ENCODE measurements at regions not wholly inside any gene's neighbourhood (a gene's known extent, or its start where the extent isn't known, plus 50 kb on each side); places are given as distances from the start of the nearest gene placed in this dataset.

DNA sequence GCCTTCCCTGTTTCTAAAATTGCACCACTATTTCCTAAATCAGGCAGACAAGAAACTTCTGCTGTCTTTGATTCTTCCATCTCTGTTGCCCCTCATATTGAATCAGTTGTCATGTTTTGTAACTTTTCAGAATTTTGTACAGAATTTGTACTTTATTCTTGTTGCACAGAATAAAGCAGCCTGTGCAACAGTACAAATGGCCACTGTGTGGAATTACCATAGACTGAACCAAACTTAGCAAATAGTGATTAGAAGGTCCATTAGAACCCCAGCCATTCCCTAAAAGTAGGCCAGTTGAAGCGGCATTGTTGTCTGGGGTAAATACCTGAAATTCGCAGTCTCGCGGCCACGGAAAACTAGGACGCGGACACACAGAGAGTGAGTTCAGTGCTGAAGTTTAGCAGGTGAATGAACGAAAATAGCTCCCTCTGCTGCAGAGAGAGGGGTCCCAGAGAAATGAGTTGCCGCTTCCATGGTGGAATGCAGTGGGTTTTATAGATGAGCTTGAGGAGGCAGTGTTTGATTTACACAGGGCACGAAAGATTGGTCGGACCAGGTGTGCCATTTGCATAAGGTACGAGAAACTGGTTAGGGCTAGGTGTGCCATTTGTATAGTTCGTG lies 71.8 kb downstream of the C4orf33 start:
- H3K36me3 ChIP-seq (ENCODE audit: insufficient read depth, low read length), result no peaks in the 10 kb centered on the region

DNA sequence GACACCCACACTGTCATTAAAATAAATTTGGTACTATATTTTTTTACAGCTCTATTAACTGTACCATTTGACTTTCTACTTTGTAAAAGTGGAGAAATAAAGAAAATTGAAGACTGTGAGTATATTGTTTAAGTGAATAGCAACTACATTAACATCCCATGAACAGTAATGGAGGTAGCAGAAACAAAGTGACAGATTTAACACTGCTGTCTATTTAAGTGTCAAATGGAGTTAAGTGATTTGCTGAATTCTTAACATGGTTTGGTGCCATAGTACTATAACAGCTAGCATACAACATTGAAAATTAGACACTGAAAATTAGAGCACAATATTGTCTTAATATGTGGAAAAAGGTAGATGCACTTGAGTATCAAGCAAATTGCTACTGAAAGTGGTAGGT lies 76.2 kb downstream of the C4orf33 start:
- peaks cover 13% of the 10 kb centered on the region for H3K27me3 ChIP-seq (ENCODE audit: insufficient read depth, low read length)
- H3K4me3 ChIP-seq (ENCODE audit: low read depth, low read length), result no peak overlapping the region
- no peaks in the 10 kb centered on the region for H3K36me3 ChIP-seq (ENCODE audit: insufficient read depth, low read length)
- no peak overlapping the region for H2AFZ ChIP-seq (ENCODE audit: low read length, unreplicated experiment)
- no peaks in the 10 kb centered on the region for H3K4me1 ChIP-seq (ENCODE audit: control insufficient read depth, insufficient read depth, low read length, unreplicated experiment)
- H3K27ac ChIP-seq (ENCODE audit: low read depth, low read length), result no peak overlapping the region
- no peaks in the 10 kb centered on the region for H3K79me2 ChIP-seq (ENCODE audit: control insufficient read depth, insufficient read depth, low read length, unreplicated experiment)

More for the DNA sequence above, 71.8 kb downstream of the C4orf33 start:
- no peak overlapping the region for H3K27ac ChIP-seq (ENCODE audit: low read depth, low read length)
- peaks cover 26% of the 10 kb centered on the region for H3K27me3 ChIP-seq (ENCODE audit: insufficient read depth, low read length)
- H3K4me3 ChIP-seq (ENCODE audit: low read depth, low read length), result no peak overlapping the region
- H2AFZ ChIP-seq (ENCODE audit: low read length, unreplicated experiment), result no peak overlapping the region
- H3K79me2 ChIP-seq (ENCODE audit: control insufficient read depth, insufficient read depth, low read length, unreplicated experiment), result no peaks in the 10 kb centered on the region
- no peaks in the 10 kb centered on the region for H3K4me1 ChIP-seq (ENCODE audit: control insufficient read depth, insufficient read depth, low read length, unreplicated experiment)

DNA sequence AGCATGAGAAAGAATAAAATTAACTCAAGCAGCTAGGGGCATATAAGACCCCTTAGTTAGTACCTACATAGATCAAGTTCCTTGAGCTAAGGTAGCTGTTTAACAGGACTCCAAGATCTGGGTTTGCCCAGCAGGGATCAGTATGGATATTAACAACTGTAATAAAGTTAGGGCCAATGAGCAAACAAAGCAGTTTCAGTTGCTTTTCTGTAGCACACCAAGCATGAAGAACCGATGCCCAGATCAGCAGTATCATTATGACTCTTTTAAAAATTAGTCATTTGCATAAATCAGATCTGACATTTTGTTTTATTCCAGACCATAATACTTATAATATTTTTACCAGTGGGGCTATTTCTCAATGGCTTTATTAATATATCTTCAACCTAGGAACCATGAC lies 80.9 kb downstream of the C4orf33 start:
- Histone ChIP-seq H3K4me3 (ENCODE audit: low read depth, low read length) (no peak overlapping the region), H3K4me1 (ENCODE audit: control insufficient read depth, insufficient read depth, low read length, unreplicated experiment) (no peaks in the 10 kb centered on the region), H2AFZ (ENCODE audit: low read length, unreplicated experiment) (no peak overlapping the region), H3K79me2 (ENCODE audit: control insufficient read depth, insufficient read depth, low read length, unreplicated experiment) (no peaks in the 10 kb centered on the region), H3K27ac (ENCODE audit: low read depth, low read length) (no peak overlapping the region), H3K27me3 (ENCODE audit: insufficient read depth, low read length) (no peaks in the 10 kb centered on the region), H3K36me3 (ENCODE audit: insufficient read depth, low read length) (no peaks in the 10 kb centered on the region)

DNA sequence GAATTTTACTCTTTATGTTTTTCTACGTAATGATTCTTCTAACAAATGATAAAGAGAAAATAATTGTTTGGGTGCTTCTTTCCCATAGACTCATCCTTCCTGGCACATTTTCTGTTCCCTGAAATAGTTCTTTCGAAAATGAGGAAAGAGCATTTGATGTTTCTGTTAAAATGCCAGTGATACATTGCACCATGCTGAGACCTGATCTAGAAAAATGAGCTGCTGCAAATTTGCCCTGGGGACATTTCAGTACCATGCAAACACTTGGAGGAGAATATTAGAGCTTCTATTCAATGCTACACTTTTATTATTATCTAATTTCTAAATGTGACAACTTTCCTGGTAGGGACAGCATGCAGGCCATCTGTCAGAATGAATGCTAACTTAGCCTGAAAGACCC lies 83.3 kb downstream of the C4orf33 start:
- Histone ChIP-seq H3K79me2 (ENCODE audit: control insufficient read depth, insufficient read depth, low read length, unreplicated experiment) (no peaks in the 10 kb centered on the region), H3K36me3 (ENCODE audit: insufficient read depth, low read length) (no peaks in the 10 kb centered on the region)

DNA sequence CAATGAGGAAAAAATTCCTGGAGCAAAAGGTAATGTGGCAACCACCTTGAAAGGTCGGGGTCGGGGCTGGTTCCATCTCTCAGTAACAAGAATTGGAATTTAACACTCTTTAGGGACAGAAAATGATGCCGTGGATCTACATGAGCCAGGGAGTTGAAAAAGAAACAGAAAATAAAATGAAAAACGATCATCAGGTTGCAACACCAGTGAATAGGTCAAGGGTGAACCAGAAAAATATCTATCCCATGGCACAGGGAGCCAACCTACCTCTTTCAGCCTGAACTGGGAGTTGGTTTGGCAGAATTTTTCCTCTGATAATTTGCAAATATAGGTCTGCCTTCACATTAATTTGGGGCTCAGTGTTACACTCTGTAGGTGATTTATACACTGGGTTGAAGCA lies 93.7 kb downstream of the C4orf33 start:
- peak overlapping the region; percentile 80 for H2AFZ ChIP-seq (ENCODE audit: low read length, unreplicated experiment)
- H3K4me3 ChIP-seq (ENCODE audit: low read depth, low read length), result peak overlapping the region; percentile 14

More for the DNA sequence above, 83.3 kb downstream of the C4orf33 start:
- Histone ChIP-seq H3K27me3 (ENCODE audit: insufficient read depth, low read length) (no peaks in the 10 kb centered on the region), H3K4me3 (ENCODE audit: low read depth, low read length) (no peak overlapping the region), H2AFZ (ENCODE audit: low read length, unreplicated experiment) (no peak overlapping the region), H3K4me1 (ENCODE audit: control insufficient read depth, insufficient read depth, low read length, unreplicated experiment) (no peaks in the 10 kb centered on the region), H3K27ac (ENCODE audit: low read depth, low read length) (no peak overlapping the region)

DNA sequence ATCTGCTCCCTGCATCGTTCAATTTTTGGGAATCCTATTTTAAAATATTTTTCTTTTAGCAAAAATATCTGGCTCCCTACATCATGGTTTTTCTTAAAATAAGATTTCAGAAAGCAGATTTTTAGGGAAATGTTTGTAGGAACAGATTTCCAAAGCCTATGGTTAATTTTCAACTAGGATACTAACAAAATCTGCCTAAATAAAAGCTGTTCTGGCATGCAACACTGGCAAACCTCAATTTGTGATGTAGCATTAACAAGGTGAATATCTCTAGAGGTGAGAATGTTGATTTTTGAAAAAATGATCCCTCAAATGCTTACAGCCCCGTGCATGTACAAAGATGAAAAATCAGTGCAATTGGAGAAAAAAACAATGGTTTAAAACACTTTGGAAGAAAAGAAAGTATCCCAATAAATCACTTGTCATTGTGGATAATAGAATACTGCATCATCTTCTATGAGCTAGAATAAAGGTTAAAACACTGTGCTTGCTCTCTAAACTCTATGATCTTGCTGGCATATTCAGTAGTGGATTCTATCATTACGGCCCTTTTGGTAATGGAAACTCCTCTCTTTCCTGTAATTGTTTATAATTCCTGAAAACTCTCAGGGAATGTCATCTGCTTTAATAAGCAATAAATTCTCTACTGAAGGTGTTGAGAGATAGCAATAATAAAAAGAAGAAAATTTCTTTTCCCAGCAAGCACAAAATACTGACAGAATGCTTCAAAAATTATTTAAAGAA lies 97.6 kb downstream of the C4orf33 start:
- H2AFZ ChIP-seq (ENCODE audit: low read length, unreplicated experiment), result no peak overlapping the region
- H3K27me3 ChIP-seq (ENCODE audit: insufficient read depth, low read length), result no peaks in the 10 kb centered on the region
- no peaks in the 10 kb centered on the region for H3K79me2 ChIP-seq (ENCODE audit: control insufficient read depth, insufficient read depth, low read length, unreplicated experiment)
- no peaks in the 10 kb centered on the region for H3K36me3 ChIP-seq (ENCODE audit: insufficient read depth, low read length)
- no peak overlapping the region for H3K4me3 ChIP-seq (ENCODE audit: low read depth, low read length)
- no peak overlapping the region for H3K27ac ChIP-seq (ENCODE audit: low read depth, low read length)
- peaks cover 5% of the 10 kb centered on the region for H3K4me1 ChIP-seq (ENCODE audit: control insufficient read depth, insufficient read depth, low read length, unreplicated experiment)

More for the DNA sequence above, 93.7 kb downstream of the C4orf33 start:
- no peaks in the 10 kb centered on the region for H3K36me3 ChIP-seq (ENCODE audit: insufficient read depth, low read length)
- peaks cover 5% of the 10 kb centered on the region for H3K4me1 ChIP-seq (ENCODE audit: control insufficient read depth, insufficient read depth, low read length, unreplicated experiment)
- no peaks in the 10 kb centered on the region for H3K79me2 ChIP-seq (ENCODE audit: control insufficient read depth, insufficient read depth, low read length, unreplicated experiment)
- no peak overlapping the region for H3K27ac ChIP-seq (ENCODE audit: low read depth, low read length)
- no peaks in the 10 kb centered on the region for H3K27me3 ChIP-seq (ENCODE audit: insufficient read depth, low read length)

DNA sequence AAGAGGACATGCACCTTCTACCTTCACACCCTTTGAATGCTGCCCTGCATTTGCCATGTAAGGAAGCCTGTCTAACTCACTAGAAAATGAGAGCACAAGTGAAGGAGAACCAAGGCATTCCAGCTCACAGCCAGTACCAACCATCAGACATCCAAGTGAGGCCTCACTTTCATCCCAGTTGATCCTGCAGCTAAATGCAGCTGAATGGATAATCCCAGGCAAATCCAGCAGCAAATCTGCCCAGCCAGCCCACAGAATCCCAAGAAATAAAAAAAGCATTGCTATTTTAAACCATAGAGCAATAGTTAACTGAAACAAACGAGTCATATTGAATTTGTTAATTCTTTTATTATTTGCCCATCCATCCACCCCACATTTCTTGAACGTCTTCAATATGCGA lies 112.5 kb downstream of the C4orf33 start:
- no peak overlapping the region for H3K27ac ChIP-seq (ENCODE audit: low read depth, low read length)
- H3K79me2 ChIP-seq (ENCODE audit: control insufficient read depth, insufficient read depth, low read length, unreplicated experiment), result no peaks in the 10 kb centered on the region
- H3K4me1 ChIP-seq (ENCODE audit: control insufficient read depth, insufficient read depth, low read length, unreplicated experiment), result no peaks in the 10 kb centered on the region
- no peaks in the 10 kb centered on the region for H3K36me3 ChIP-seq (ENCODE audit: insufficient read depth, low read length)
- H3K27me3 ChIP-seq (ENCODE audit: insufficient read depth, low read length), result no peaks in the 10 kb centered on the region
- no peak overlapping the region for H2AFZ ChIP-seq (ENCODE audit: low read length, unreplicated experiment)
- H3K4me3 ChIP-seq (ENCODE audit: low read depth, low read length), result no peak overlapping the region

DNA sequence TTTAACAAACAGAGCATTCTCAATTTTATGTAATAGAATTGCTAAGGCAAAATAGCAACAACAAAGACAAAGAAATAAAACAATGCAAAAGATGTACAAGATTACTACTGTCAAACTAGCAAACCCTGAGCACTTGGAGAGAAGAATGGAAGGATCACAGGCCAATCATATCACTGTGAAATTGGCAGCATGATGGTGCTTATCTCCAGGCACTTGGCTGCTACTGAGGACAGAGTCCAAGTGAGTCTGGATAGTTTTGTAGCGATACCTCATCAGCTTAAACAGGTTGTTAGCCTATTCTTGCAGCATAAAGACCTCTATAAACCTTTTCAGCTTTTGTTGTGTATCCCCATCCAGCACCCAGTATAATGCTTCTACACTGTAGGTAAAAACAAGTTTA lies 117.7 kb downstream of the C4orf33 start:
- no peaks in the 10 kb centered on the region for H3K36me3 ChIP-seq (ENCODE audit: insufficient read depth, low read length)
- peaks cover 2% of the 10 kb centered on the region for H3K4me1 ChIP-seq (ENCODE audit: control insufficient read depth, insufficient read depth, low read length, unreplicated experiment)
- H2AFZ ChIP-seq (ENCODE audit: low read length, unreplicated experiment), result no peak overlapping the region
- H3K27ac ChIP-seq (ENCODE audit: low read depth, low read length), result no peak overlapping the region
- no peaks in the 10 kb centered on the region for H3K79me2 ChIP-seq (ENCODE audit: control insufficient read depth, insufficient read depth, low read length, unreplicated experiment)
- no peak overlapping the region for H3K4me3 ChIP-seq (ENCODE audit: low read depth, low read length)
- no peaks in the 10 kb centered on the region for H3K27me3 ChIP-seq (ENCODE audit: insufficient read depth, low read length)

DNA sequence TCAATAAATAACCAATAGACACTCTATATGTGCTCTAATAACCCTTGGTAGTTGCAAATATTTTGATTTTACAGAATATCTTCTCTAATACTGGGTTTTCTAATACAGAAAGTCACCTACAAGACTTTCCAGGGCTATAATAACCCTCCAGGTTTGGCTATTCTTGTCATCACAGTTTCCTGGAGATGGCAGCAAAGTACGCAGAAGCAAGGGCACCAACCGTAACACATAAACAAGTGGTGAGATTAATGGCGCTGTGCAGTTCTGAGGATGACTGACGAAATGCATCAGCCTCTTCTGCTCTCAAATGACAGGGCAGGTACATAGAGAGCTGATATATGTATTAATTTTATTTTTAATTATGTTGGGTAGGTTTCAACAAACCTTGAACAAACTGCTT lies 122.4 kb downstream of the C4orf33 start:
- Histone ChIP-seq H2AFZ (ENCODE audit: low read length, unreplicated experiment) (peak overlapping the region; percentile 74), H3K4me1 (ENCODE audit: control insufficient read depth, insufficient read depth, low read length, unreplicated experiment) (peaks cover 13% of the 10 kb centered on the region), H3K4me3 (ENCODE audit: low read depth, low read length) (no peak overlapping the region; the same call in 1 of the 2 replicates), H3K36me3 (ENCODE audit: insufficient read depth, low read length) (no peaks in the 10 kb centered on the region), H3K27ac (ENCODE audit: low read depth, low read length) (no peak overlapping the region), H3K79me2 (ENCODE audit: control insufficient read depth, insufficient read depth, low read length, unreplicated experiment) (no peaks in the 10 kb centered on the region), H3K27me3 (ENCODE audit: insufficient read depth, low read length) (no peaks in the 10 kb centered on the region)

DNA sequence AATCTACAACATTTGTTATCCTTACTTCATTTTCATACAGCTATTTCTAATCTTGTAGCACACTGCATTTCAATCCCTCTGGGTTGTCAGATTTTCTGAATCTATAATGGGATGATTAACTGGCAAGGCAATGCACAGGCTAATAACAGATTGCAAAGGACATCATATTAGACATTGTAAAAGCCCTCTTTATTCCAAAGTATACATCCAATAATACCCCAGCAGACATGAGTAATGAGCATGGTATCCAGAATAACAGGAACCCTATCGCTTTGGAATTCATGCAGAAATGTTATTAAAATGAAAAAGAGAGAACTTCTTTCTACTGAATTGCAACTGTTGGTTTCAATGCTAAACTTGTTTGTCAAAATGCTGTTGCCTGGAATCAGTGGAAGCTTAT lies 122.9 kb downstream of the C4orf33 start:
- H3K4me3 ChIP-seq (ENCODE audit: low read depth, low read length), result peak overlapping the region; percentile 37
- H3K36me3 ChIP-seq (ENCODE audit: insufficient read depth, low read length), result no peaks in the 10 kb centered on the region
- H2AFZ ChIP-seq (ENCODE audit: low read length, unreplicated experiment), result peak overlapping the region; percentile 74
- H3K27me3 ChIP-seq (ENCODE audit: insufficient read depth, low read length), result no peaks in the 10 kb centered on the region
- H3K27ac ChIP-seq (ENCODE audit: low read depth, low read length), result peak overlapping the region; percentile 49
- H3K4me1 ChIP-seq (ENCODE audit: control insufficient read depth, insufficient read depth, low read length, unreplicated experiment), result peaks cover 13% of the 10 kb centered on the region
- no peaks in the 10 kb centered on the region for H3K79me2 ChIP-seq (ENCODE audit: control insufficient read depth, insufficient read depth, low read length, unreplicated experiment)

DNA sequence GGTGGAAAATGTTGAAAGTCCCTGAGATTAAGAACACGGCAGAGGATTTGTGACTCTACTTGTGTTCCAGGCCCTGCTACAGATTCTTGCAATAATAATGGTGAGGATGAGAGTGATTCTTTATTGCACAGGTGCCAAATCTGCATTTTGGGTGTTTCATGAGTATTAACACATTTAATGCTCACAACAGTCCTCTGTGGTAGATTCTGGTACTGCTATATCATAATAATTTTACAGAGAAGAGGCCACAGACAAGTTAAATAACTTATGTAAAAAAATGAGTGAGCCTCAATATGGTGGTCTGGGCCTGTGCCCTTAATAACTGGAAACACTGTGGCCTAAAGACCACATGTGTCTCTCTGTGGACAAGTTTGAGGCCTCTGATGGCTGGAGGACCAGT lies 124.3 kb downstream of the C4orf33 start:
- no peaks in the 10 kb centered on the region for H3K36me3 ChIP-seq (ENCODE audit: insufficient read depth, low read length)

More for the DNA sequence above, 124.3 kb downstream of the C4orf33 start:
- Histone ChIP-seq H3K27ac (ENCODE audit: low read depth, low read length) (no peak overlapping the region), H3K27me3 (ENCODE audit: insufficient read depth, low read length) (no peaks in the 10 kb centered on the region), H3K79me2 (ENCODE audit: control insufficient read depth, insufficient read depth, low read length, unreplicated experiment) (no peaks in the 10 kb centered on the region), H2AFZ (ENCODE audit: low read length, unreplicated experiment) (no peak overlapping the region), H3K4me1 (ENCODE audit: control insufficient read depth, insufficient read depth, low read length, unreplicated experiment) (peaks cover 13% of the 10 kb centered on the region), H3K4me3 (ENCODE audit: low read depth, low read length) (no peak overlapping the region)

All from ACC112 (cell line).